DND-41 (cell line): ENCODE measurements at regions not wholly inside any gene's neighbourhood (a gene's known extent, or its start where the extent isn't known, plus 50 kb on each side); places are given as distances from the start of the nearest gene placed in this dataset.

Source experiments
- ATAC-seq: fragments of 200-7000 bp; cut with Tn5 transposase; 3 replicates; pipeline ENCODE4 v1.9.1; 2021; ENCODE audit warnings: low read depth; ENCODE audit not compliant: insufficient read depth
- DNase-seq: peaks from one replicate; pipeline ENCODE4 v3.0.0-alpha.2; 2020
- H2AFZ ChIP-seq: 2 replicates; pipeline ENCODE4 v1.6.0; 2012; ENCODE audit warnings: low read depth, low read length
- H3K27ac ChIP-seq: 2 replicates; pipeline ENCODE4 v1.5.1; 2012; ENCODE audit warnings: low read length, inconsistent platforms
- H3K27me3 ChIP-seq: fragments of 200-600 bp; sonication (generic); 2 replicates; pipeline ENCODE4 v1.6.0; 2012; ENCODE audit warnings: low read length, mild to moderate bottlenecking, inconsistent platforms; ENCODE audit not compliant: insufficient read depth, poor library complexity
- H3K36me3 ChIP-seq: 2 replicates; pipeline ENCODE4 v1.5.1; 2012; ENCODE audit warnings: low read length, inconsistent platforms; ENCODE audit not compliant: insufficient read depth
- H3K4me1 ChIP-seq: 2 replicates; pipeline ENCODE4 v1.5.1; 2012; ENCODE audit warnings: mild to moderate bottlenecking, low read length; ENCODE audit not compliant: insufficient read depth
- H3K4me2 ChIP-seq: 2 replicates; pipeline ENCODE4 v1.6.0; 2012; ENCODE audit warnings: mild to moderate bottlenecking, moderate library complexity, low read length, inconsistent platforms; ENCODE audit not compliant: insufficient read depth
- H3K4me3 ChIP-seq, 2 experiments: fragments of 200-600 bp in 1 of 2; shearing (Covaris generic) in 1 of 2; 2 replicates each; pipeline ENCODE4 v1.5.1; 2012 to 2016; ENCODE audit warnings: inconsistent platforms in 2 of 2, low read length in 2 of 2, mild to moderate bottlenecking in 2 of 2, low read depth in 1 of 2, moderate library complexity in 1 of 2
- H3K79me2 ChIP-seq: 2 replicates; pipeline ENCODE4 v1.6.0; 2012; ENCODE audit warnings: low read length, inconsistent platforms; ENCODE audit not compliant: insufficient read depth
- H3K9ac ChIP-seq: 2 replicates; pipeline ENCODE4 v1.6.0; 2012; ENCODE audit warnings: low read depth, mild to moderate bottlenecking, inconsistent platforms, low read length, moderate library complexity
- H3K9me3 ChIP-seq: 2 replicates; pipeline ENCODE4 v1.5.1; 2012; ENCODE audit warnings: low read length, moderate library complexity, mild to moderate bottlenecking, inconsistent platforms; ENCODE audit not compliant: insufficient read depth, severe bottlenecking
- H4K20me1 ChIP-seq: 2 replicates; pipeline ENCODE4 v1.6.0; 2012; ENCODE audit warnings: low read length; ENCODE audit not compliant: insufficient read depth
- CTCF ChIP-seq: IDR thresholded peaks from 2 replicates; pipeline ENCODE4 v1.5.1; 2012; ENCODE audit warnings: borderline replicate concordance, low read length, moderate library complexity, mild to moderate bottlenecking; ENCODE audit not compliant: poor library complexity, severe bottlenecking; ENCODE audit errors: extremely low read depth
- EZH2 ChIP-seq: IDR thresholded peaks from 3 replicates; pipeline ENCODE4 v1.6.1; 2012; ENCODE audit warnings: borderline replicate concordance, low read depth, mild to moderate bottlenecking, moderate library complexity, low read length, inconsistent platforms; ENCODE audit not compliant: severe bottlenecking

DNA sequence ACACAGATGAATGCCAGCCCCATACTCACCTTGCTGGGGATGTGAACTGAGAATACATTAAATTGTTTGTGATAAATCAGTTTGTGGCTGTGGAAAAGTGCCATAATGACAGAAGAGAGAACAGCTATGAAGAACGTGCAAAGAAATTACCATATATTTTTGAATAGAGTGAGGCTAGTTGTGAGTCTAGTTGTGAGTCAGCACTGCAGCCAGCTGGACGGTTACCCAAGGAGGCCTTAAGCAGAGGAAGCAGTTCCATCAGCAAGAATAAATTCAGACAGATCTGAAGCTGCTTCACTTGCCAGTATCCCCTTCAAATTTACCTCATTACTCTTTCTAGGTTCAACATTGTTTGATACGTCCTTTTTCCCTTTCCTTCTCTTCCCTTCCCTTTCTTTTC lies 446.0 kb downstream of the MTRR start:
- TF ChIP-seq EZH2, result no peak
- no peak for TF ChIP-seq CTCF

DNA sequence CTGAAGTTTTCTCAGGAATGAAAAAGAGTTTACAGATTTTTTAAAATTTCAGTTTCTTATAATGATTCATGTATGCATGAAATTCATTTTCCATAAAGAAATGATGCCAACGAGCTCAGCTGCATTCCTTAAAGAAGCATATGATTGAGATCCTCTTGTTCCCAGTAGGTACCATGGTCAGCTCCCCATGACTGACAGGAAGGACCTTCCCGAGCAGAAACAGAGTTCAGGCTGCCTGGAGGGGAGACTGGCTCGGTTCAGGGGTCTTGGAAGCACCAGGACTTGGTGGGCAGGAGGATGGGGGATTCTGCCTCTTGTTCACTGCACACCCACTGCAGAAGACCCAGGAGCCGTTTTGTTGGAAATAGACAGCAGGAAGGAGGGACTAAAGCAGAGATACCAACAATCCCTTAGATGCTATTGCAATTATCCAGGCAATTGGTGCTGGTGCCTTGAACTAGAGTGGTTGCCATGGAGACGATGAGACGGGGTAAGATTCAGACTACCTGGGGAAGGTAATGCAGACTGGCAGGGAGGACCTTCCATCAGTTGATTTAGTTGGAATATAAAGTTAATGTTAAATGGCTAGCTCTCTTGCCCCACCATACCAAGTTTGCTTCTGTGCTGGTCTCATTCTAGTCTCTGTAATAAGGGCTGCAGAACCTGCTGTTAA lies 447.8 kb downstream of the MTRR start:
- Histone ChIP-seq H3K79me2 (no peaks in the 10 kb centered on the region), H3K27ac (no peak overlapping the region), H3K27me3 (no peaks in the 10 kb centered on the region), H3K4me3 (no peak overlapping the region), H3K4me1 (no peaks in the 10 kb centered on the region), H3K36me3 (no peaks in the 10 kb centered on the region), H3K9ac (no peak overlapping the region), H3K9me3 (no peaks in the 10 kb centered on the region), H2AFZ (no peak overlapping the region), H3K4me2 (no peak overlapping the region), H4K20me1 (no peaks in the 10 kb centered on the region)
- no peak for DNase-seq
- TF ChIP-seq CTCF, result no peak
- no peak for TF ChIP-seq EZH2
- ATAC-seq, result no peak

More for the DNA sequence above, 446.0 kb downstream of the MTRR start:
- H3K36me3 ChIP-seq, result no peaks in the 10 kb centered on the region
- ATAC-seq (no peak), DNase-seq (no peak)
- H3K9me3 ChIP-seq, result no peaks in the 10 kb centered on the region
- H2AFZ ChIP-seq, result no peak overlapping the region
- H3K27me3 ChIP-seq, result no peaks in the 10 kb centered on the region
- H3K27ac ChIP-seq, result no peak overlapping the region
- no peak overlapping the region for H3K4me2 ChIP-seq
- H3K4me3 ChIP-seq, result no peak overlapping the region
- no peaks in the 10 kb centered on the region for H4K20me1 ChIP-seq
- no peaks in the 10 kb centered on the region for H3K79me2 ChIP-seq
- H3K4me1 ChIP-seq, result no peaks in the 10 kb centered on the region
- no peak overlapping the region for H3K9ac ChIP-seq

- DNase-seq, result no peak
- no peak overlapping the region for H2AFZ ChIP-seq
- no peak overlapping the region for H3K4me2 ChIP-seq
- no peaks in the 10 kb centered on the region for H3K9me3 ChIP-seq
- no peak for ATAC-seq
- H3K4me1 ChIP-seq, result no peaks in the 10 kb centered on the region
- no peak overlapping the region for H3K4me3 ChIP-seq
- no peak overlapping the region for H3K9ac ChIP-seq
- TF ChIP-seq EZH2, result no peak
- TF ChIP-seq CTCF, result no peak
- H3K27ac ChIP-seq, result no peak overlapping the region
- H3K79me2 ChIP-seq, result no peaks in the 10 kb centered on the region
- no peaks in the 10 kb centered on the region for H3K27me3 ChIP-seq
- H3K36me3 ChIP-seq, result no peaks in the 10 kb centered on the region
- no peaks in the 10 kb centered on the region for H4K20me1 ChIP-seq
Observed at GRCh38 chr5:8317335-8317734, 448.4 kb downstream of the MTRR start.
